ENCODE measurements at regions not wholly inside any gene's neighbourhood (a gene's known extent, or its start where the extent isn't known, plus 50 kb on each side); places are given as distances from the start of the nearest gene placed in this dataset.

GRCh38 chr4:3706565-3707422 is 59.4 kb upstream of the ADRA2C start:
- TF ChIP-seq POLR2A (IDR thresholded peaks at IDR 0.05) (no peak), CTCF (IDR thresholded peaks at IDR 0.05) (no peak)

All from ovary (tissue), 3 donors.